H9 (cell line): ENCODE measurements at regions not wholly inside any gene's neighbourhood (a gene's known extent, or its start where the extent isn't known, plus 50 kb on each side); places are given as distances from the start of the nearest gene placed in this dataset.
A peak's percentile ranks its signal among the peaks of the same experiment; 100 is the strongest.

Experiments
- DNase-seq: peaks from one replicate; pipeline ENCODE4 v3.0.0-alpha.2; 2017
- H2AFZ ChIP-seq: one replicate; pipeline ENCODE4 v1.6.1; 2013; ENCODE audit warnings: mild to moderate bottlenecking, low read length, control low read depth, moderate library complexity
- H2AK5ac ChIP-seq: 2 replicates; pipeline ENCODE4 v1.6.1; 2013; ENCODE audit warnings: low read length, control low read depth, mixed read lengths; ENCODE audit not compliant: insufficient read length
- H2BK120ac ChIP-seq: one replicate; pipeline ENCODE4 v1.6.1; 2013; ENCODE audit warnings: low read depth, mild to moderate bottlenecking, low read length, control low read depth, inconsistent platforms; ENCODE audit not compliant: poor library complexity, severe bottlenecking
- H2BK12ac ChIP-seq: 2 replicates; pipeline ENCODE4 v1.6.1; 2013; ENCODE audit warnings: low read length, control low read depth, mixed read lengths, low read depth; ENCODE audit not compliant: insufficient read length
- H2BK15ac ChIP-seq: 2 replicates; pipeline ENCODE4 v1.6.1; 2013; ENCODE audit warnings: low read depth, low read length, control low read depth
- H2BK20ac ChIP-seq: one replicate; pipeline ENCODE4 v1.6.1; 2013; ENCODE audit warnings: low read depth, mild to moderate bottlenecking, low read length, control low read depth, inconsistent platforms; ENCODE audit not compliant: poor library complexity, severe bottlenecking
- H2BK5ac ChIP-seq: 2 replicates; pipeline ENCODE4 v1.6.1; 2013; ENCODE audit warnings: low read length, control low read depth, mixed read lengths; ENCODE audit not compliant: insufficient read length
- H3K14ac ChIP-seq: 2 replicates; pipeline ENCODE4 v1.6.1; 2013; ENCODE audit warnings: low read length, control low read depth; ENCODE audit not compliant: insufficient read depth
- H3K18ac ChIP-seq: 2 replicates; pipeline ENCODE4 v1.6.1; 2013; ENCODE audit warnings: low read depth, mild to moderate bottlenecking, mixed read lengths, low read length, control low read depth; ENCODE audit not compliant: insufficient read length
- H3K23ac ChIP-seq: 2 replicates; pipeline ENCODE4 v1.6.1; 2013; ENCODE audit warnings: low read length, control low read depth, mixed read lengths, low read depth; ENCODE audit not compliant: insufficient read length
- H3K23me2 ChIP-seq: 2 replicates; pipeline ENCODE4 v1.6.1; 2013; ENCODE audit warnings: low read depth, mild to moderate bottlenecking, mixed read lengths, low read length, control low read depth; ENCODE audit not compliant: insufficient read length, poor library complexity, severe bottlenecking
- H3K27ac ChIP-seq: 2 replicates; pipeline ENCODE4 v1.5.1; 2013; ENCODE audit warnings: low read length, control low read depth, mixed read lengths, low read depth; ENCODE audit not compliant: insufficient read length
- H3K27me3 ChIP-seq: 2 replicates; pipeline ENCODE4 v1.6.1; 2013; ENCODE audit warnings: low read length, control low read depth, inconsistent platforms; ENCODE audit not compliant: insufficient read depth
- H3K4ac ChIP-seq: 2 replicates; pipeline ENCODE4 v1.6.1; 2013; ENCODE audit warnings: low read depth, mild to moderate bottlenecking, control low read depth, inconsistent platforms, low read length, moderate library complexity
- H3K4me1 ChIP-seq: 2 replicates; pipeline ENCODE4 v1.6.1; 2013; ENCODE audit warnings: low read length, control low read depth, inconsistent platforms; ENCODE audit not compliant: insufficient read depth
- H3K4me2 ChIP-seq: 2 replicates; pipeline ENCODE4 v1.6.1; 2013; ENCODE audit warnings: low read length, control low read depth, mixed read lengths; ENCODE audit not compliant: insufficient read length, insufficient read depth
- H3K56ac ChIP-seq: 2 replicates; pipeline ENCODE4 v1.6.1; 2013; ENCODE audit warnings: low read depth, mild to moderate bottlenecking, mixed read lengths, low read length, control low read depth; ENCODE audit not compliant: insufficient read length
- H3K79me1 ChIP-seq: 2 replicates; pipeline ENCODE4 v1.6.1; 2013; ENCODE audit warnings: low read depth, mild to moderate bottlenecking, moderate library complexity, low read length, control low read depth, inconsistent platforms; ENCODE audit not compliant: insufficient read depth, poor library complexity, severe bottlenecking
- H3K79me2 ChIP-seq: 2 replicates; pipeline ENCODE4 v1.6.1; 2013; ENCODE audit warnings: low read length, control low read depth, inconsistent platforms; ENCODE audit not compliant: insufficient read depth
- H3K9ac ChIP-seq: 2 replicates; pipeline ENCODE4 v1.6.1; 2013; ENCODE audit warnings: low read length, control low read depth, mixed read lengths; ENCODE audit not compliant: insufficient read length; ENCODE audit errors: extremely low read depth
- H3K9me3 ChIP-seq: one replicate; pipeline ENCODE4 v1.6.1; 2013; ENCODE audit warnings: low read depth, low read length, inconsistent platforms; ENCODE audit not compliant: control insufficient read depth
- H3T11ph ChIP-seq: one replicate; pipeline ENCODE4 v1.6.1; 2013; ENCODE audit warnings: mild to moderate bottlenecking, low read length, control low read depth, inconsistent platforms
- H4K20me1 ChIP-seq: one replicate; pipeline ENCODE4 v1.6.1; 2013; ENCODE audit not compliant: control insufficient read depth, insufficient read length, insufficient read depth
- H4K5ac ChIP-seq: 2 replicates; pipeline ENCODE4 v1.6.1; 2013; ENCODE audit warnings: low read depth, mild to moderate bottlenecking, mixed read lengths, low read length, control low read depth; ENCODE audit not compliant: insufficient read length
- H4K8ac ChIP-seq: replicated peaks from 2 replicates; pipeline ENCODE4 v1.6.1; 2013; ENCODE audit warnings: low read length, control low read depth, mixed read lengths, low read depth; ENCODE audit not compliant: insufficient read length
- H4K91ac ChIP-seq: 2 replicates; pipeline ENCODE4 v1.6.1; 2013; ENCODE audit warnings: low read depth, mild to moderate bottlenecking, moderate library complexity, mixed read lengths, low read length, control low read depth; ENCODE audit not compliant: insufficient read length
- H3K27ac Mint-ChIP-seq, 3 experiments: 2 replicates in 2 of 3; 3 replicates in 1 of 3; pipeline ENCODE4 v1.8.0; 2020 to 2021; ENCODE audit warnings: mixed read lengths in 3 of 3, mild to moderate bottlenecking in 1 of 3, moderate library complexity in 1 of 3
- H3K27me3 Mint-ChIP-seq: 2 replicates; pipeline ENCODE4 v1.8.0; 2021; ENCODE audit warnings: low read depth, mild to moderate bottlenecking, moderate library complexity, mixed read lengths
- H3K36me3 Mint-ChIP-seq, 3 experiments: 2 replicates in 2 of 3; 3 replicates in 1 of 3; pipeline ENCODE4 v1.8.0; 2020 to 2021; ENCODE audit warnings: low read depth in 3 of 3, mixed read lengths in 3 of 3; ENCODE audit not compliant: insufficient read depth in 1 of 3
- H3K4me1 Mint-ChIP-seq, 2 experiments: 2 replicates each; pipeline ENCODE4 v1.8.0; 2020; ENCODE audit warnings: mixed read lengths in 2 of 2
- H3K4me3 Mint-ChIP-seq, 2 experiments: 2 replicates in 1 of 2; 3 replicates in 1 of 2; pipeline ENCODE4 v1.8.0; 2020 to 2021; ENCODE audit warnings: mild to moderate bottlenecking in 2 of 2, mixed read lengths in 2 of 2, moderate library complexity in 1 of 2
- H3K9me3 Mint-ChIP-seq, 2 experiments: 2 replicates in 1 of 2; 3 replicates in 1 of 2; pipeline ENCODE4 v1.8.0; 2020; ENCODE audit warnings: mild to moderate bottlenecking in 2 of 2, mixed read lengths in 2 of 2, moderate library complexity in 1 of 2
- CTCF ChIP-seq: fragments of 200-600 bp; sonication (generic); conservative IDR thresholded peaks from 3 replicates; pipeline ENCODE4 v1.8.0; 2021; ENCODE audit warnings: antibody characterized with exemption, mild to moderate bottlenecking
- WGBS: extraction: QIAGEN DNeasy Blood & Tissue Kit; methylation state at CpG from one replicate; pipeline ENCODE4 v1.1.7; 2013; ENCODE audit warnings: missing lambda C conversion rate, low lambda C conversion rate, mixed read lengths; ENCODE audit not compliant: insufficient read length; ENCODE audit errors: extremely low coverage; 5-methylcytosine and 5-hydroxymethylcytosine counted together

DNA sequence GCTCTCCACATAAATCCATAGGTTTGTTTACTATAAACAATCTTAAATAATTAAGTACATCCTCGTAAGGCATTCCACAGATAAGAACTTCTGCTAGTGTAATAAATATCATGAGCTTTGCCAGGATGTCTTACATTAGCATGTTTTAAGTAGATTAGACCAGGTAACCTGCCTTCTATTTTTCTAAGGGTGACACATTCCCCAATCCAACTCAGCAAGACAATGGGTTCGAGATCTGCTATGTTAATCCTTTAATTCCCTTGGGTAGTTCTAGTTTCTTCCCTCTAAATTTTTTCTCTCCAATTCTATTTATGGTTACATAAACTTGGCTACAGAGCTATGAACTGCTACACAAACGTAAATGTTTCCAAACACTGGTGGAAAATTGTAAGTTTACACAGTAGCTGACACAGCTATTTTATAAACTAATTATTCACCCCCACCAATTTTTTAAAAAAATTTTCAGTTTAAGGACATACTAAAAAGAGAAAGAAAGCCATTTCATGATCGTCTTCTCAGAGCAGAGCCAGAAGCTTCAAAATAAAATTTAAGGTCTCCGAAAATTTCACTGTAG, 386.5 kb upstream of the SLC39A10 start:
- no peaks in the 10 kb centered on the region; the same call in 1 of the 2 replicates for H3K27me3 Mint-ChIP-seq
- Histone ChIP-seq H4K91ac (no peak overlapping the region), H4K8ac (no peak overlapping the region), H3K18ac (no peak overlapping the region), H3K27me3 (no peaks in the 10 kb centered on the region), H3K4ac (no peak overlapping the region), H2BK12ac (no peak overlapping the region), H3K27ac (no peak overlapping the region), H3K23ac (no peak overlapping the region), H2BK15ac (no peak overlapping the region), H3K4me2 (no peak overlapping the region), H3K9ac (no peak overlapping the region), H2AK5ac (no peak overlapping the region), H2BK20ac (no peak overlapping the region), H2AFZ (no peak overlapping the region), H3K79me2 (no peaks in the 10 kb centered on the region), H3K4me1 (no peaks in the 10 kb centered on the region), H3K14ac (no peak overlapping the region), H2BK120ac (no peak overlapping the region), H3K23me2 (no peaks in the 10 kb centered on the region), H2BK5ac (no peak overlapping the region), H3K9me3 (no peaks in the 10 kb centered on the region), H3T11ph (no peak overlapping the region), H3K79me1 (no peaks in the 10 kb centered on the region), H4K5ac (no peak overlapping the region), H4K20me1 (no peaks in the 10 kb centered on the region), H3K56ac (no peak overlapping the region)
- no peak for TF ChIP-seq CTCF
- H3K27ac Mint-ChIP-seq = peak overlapping the region in 2 of 3 experiments; percentile 71 to 93; a peak in 5 of 7 replicates
- no CpG with 5 or more reads among the region's 5 CpGs for WGBS
- peaks cover 20 to 22% of the 10 kb centered on the region in 2 experiments for H3K9me3 Mint-ChIP-seq
- H3K4me3 Mint-ChIP-seq = no peak overlapping the region; a peak in 1 of 5 replicates
- peaks cover 37 to 42% of the 10 kb centered on the region in 2 experiments for H3K4me1 Mint-ChIP-seq
- H3K36me3 Mint-ChIP-seq = peaks cover 14 to 29% (median 18%) of the 10 kb centered on the region in 3 experiments
- no peak for DNase-seq
